Neural crest cell (in vitro differentiated cells): ENCODE measurements at regions not wholly inside any gene's neighbourhood (a gene's known extent, or its start where the extent isn't known, plus 50 kb on each side); places are given as distances from the start of the nearest gene placed in this dataset.

ENCODE experiments used
- DNase-seq: peaks from one replicate; pipeline ENCODE4 v3.0.0; 2021; ENCODE audit warnings: low read depth, mixed read lengths, low spot score
- H3K27ac Mint-ChIP-seq: one replicate; pipeline ENCODE4 v1.8.0; 2021; ENCODE audit warnings: mild to moderate bottlenecking, mixed read lengths; ENCODE audit not compliant: unreplicated experiment
- H3K27me3 Mint-ChIP-seq: 2 replicates; pipeline ENCODE4 v1.8.0; 2021; ENCODE audit warnings: low read depth, mild to moderate bottlenecking, mixed read lengths
- H3K36me3 Mint-ChIP-seq: 2 replicates; pipeline ENCODE4 v1.8.0; 2021; ENCODE audit warnings: low read depth, mild to moderate bottlenecking, mixed read lengths
- H3K4me1 Mint-ChIP-seq: 2 replicates; pipeline ENCODE4 v1.8.0; 2021; ENCODE audit warnings: mixed read lengths
- H3K4me3 Mint-ChIP-seq: one replicate; pipeline ENCODE4 v1.8.0; 2021; ENCODE audit warnings: mild to moderate bottlenecking, mixed read lengths
- H3K9me3 Mint-ChIP-seq: 2 replicates; pipeline ENCODE4 v1.8.0; 2021; ENCODE audit warnings: mixed read lengths
- TF ChIP-seq, protein P1 (sequence below): fragments of 200-600 bp; sonication (generic); conservative IDR thresholded peaks from 2 replicates; pipeline ENCODE4 v1.5.0; 2021; ENCODE audit warnings: antibody characterized with exemption, mild to moderate bottlenecking

DNA sequence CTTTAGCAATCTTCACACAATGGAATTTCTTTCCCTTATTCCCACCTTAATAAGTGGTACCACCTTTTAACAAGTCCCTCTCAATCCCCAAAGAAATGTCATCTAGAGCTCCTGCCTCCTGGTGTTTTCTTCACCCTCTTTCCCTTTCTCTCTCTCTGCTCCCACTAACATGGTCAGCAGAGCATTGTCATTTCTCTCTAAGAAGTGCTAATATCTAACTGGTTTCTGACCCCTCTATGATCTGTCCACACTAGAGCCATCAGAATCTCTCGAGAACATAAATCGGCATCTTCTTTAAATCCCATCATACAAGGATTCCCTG lies 161.2 kb upstream of the DTNA start:
- no peaks in the 10 kb centered on the region for H3K27me3 Mint-ChIP-seq
- no peaks in the 10 kb centered on the region for H3K9me3 Mint-ChIP-seq
- TF ChIP-seq, protein P1, sequence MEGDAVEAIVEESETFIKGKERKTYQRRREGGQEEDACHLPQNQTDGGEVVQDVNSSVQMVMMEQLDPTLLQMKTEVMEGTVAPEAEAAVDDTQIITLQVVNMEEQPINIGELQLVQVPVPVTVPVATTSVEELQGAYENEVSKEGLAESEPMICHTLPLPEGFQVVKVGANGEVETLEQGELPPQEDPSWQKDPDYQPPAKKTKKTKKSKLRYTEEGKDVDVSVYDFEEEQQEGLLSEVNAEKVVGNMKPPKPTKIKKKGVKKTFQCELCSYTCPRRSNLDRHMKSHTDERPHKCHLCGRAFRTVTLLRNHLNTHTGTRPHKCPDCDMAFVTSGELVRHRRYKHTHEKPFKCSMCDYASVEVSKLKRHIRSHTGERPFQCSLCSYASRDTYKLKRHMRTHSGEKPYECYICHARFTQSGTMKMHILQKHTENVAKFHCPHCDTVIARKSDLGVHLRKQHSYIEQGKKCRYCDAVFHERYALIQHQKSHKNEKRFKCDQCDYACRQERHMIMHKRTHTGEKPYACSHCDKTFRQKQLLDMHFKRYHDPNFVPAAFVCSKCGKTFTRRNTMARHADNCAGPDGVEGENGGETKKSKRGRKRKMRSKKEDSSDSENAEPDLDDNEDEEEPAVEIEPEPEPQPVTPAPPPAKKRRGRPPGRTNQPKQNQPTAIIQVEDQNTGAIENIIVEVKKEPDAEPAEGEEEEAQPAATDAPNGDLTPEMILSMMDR = no peak
- DNase-seq = no peak
- H3K27ac Mint-ChIP-seq = no peak overlapping the region
- H3K4me3 Mint-ChIP-seq = no peak overlapping the region
- H3K4me1 Mint-ChIP-seq = peaks cover 13% of the 10 kb centered on the region
- H3K36me3 Mint-ChIP-seq = no peaks in the 10 kb centered on the region

DNA sequence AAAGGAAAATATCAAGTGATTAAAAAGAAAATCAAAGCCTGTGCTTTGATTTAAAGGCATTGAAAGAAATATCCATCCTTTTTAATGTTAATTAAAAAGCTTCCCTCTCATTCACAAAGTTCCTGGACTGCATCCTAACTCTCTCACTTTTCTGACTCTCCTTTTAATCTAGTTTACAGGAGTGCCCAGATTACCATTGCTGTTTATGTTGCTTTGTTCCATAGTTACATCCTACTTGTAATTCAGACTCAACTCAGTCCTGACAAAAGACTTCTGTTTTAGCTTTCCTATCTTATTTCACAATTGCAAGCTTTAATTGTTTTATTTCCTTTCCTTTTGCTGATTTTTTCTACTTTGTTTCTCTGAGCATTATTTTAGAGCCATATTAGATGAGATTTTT lies 160.7 kb upstream of the DTNA start:
- TF ChIP-seq, protein P1 = no peak
- H3K9me3 Mint-ChIP-seq = no peaks in the 10 kb centered on the region
- no peak overlapping the region for H3K27ac Mint-ChIP-seq
- no peak overlapping the region for H3K4me3 Mint-ChIP-seq
- DNase-seq = no peak
- peaks cover 13% of the 10 kb centered on the region for H3K4me1 Mint-ChIP-seq
- H3K27me3 Mint-ChIP-seq = no peaks in the 10 kb centered on the region
- no peaks in the 10 kb centered on the region for H3K36me3 Mint-ChIP-seq

DNA sequence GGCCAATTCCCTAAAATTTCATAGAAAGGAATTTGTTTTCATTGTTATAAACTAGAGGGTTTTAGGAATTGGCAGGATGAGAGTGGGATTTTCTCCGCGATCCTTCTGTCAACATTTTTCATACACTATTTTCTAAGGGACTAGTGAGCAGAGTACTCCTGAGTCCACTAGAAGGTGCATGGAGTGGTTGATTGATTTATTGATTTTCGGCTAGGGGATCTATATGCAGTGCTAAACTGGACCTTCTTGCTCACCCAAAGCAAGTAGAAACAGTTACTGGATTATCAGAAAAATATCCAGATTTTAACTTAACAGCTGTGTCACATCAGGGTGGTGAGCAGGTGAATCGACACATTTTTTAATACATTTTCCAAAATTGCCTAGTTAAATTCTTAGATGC lies 159.9 kb upstream of the DTNA start:
- Mint-ChIP-seq H3K4me1 (peaks cover 13% of the 10 kb centered on the region), H3K27me3 (no peaks in the 10 kb centered on the region), H3K36me3 (no peaks in the 10 kb centered on the region), H3K27ac (no peak overlapping the region), H3K9me3 (no peaks in the 10 kb centered on the region), H3K4me3 (no peak overlapping the region)
- TF ChIP-seq, protein P1 = no peak
- DNase-seq = no peak

DNA sequence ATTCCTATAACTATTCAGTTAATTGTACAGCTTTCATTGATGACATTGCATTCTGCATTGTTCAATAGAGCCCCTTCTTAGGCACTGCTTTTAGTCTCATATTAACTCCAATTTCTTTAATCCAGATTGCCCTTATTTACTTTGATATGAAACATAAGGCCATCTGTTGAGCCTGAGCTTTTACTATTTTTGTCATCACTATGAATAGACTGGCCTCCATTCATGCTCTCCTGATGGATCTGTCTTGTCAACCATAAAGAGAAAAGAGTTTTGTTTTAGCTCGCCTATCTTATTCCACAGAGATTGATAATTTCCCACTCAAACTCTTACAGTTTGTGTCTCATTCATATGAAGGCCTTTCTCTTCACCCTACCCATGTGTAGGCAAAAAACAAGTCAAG lies 159.2 kb upstream of the DTNA start:
- no peak for DNase-seq
- TF ChIP-seq, protein P1 = no peak
- no peak overlapping the region for H3K4me3 Mint-ChIP-seq
- H3K36me3 Mint-ChIP-seq = no peaks in the 10 kb centered on the region
- peaks cover 3% of the 10 kb centered on the region for H3K9me3 Mint-ChIP-seq
- no peak overlapping the region for H3K27ac Mint-ChIP-seq
- H3K4me1 Mint-ChIP-seq = peaks cover 13% of the 10 kb centered on the region
- no peaks in the 10 kb centered on the region for H3K27me3 Mint-ChIP-seq

DNA sequence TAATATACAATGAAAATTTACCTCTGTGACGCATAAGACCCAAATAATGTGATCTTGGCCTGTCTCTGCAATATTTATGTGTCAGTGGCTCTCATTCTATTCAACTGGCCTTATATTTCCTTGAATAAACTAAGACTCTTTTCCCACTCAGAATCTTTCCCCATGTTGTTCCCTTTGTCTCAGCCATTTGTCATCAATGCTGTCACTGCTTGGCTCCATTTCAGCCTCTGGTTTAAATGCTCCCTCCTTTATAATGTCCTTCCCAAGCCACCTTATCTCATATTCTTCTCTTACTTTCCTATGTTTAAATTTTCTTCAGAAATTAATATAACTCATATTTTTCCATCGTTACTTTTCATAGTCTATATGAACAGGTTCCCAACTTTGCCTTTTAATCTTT lies 158.3 kb upstream of the DTNA start:
- Mint-ChIP-seq H3K36me3 (no peaks in the 10 kb centered on the region), H3K27ac (no peak overlapping the region), H3K4me1 (peaks cover 13% of the 10 kb centered on the region), H3K27me3 (no peaks in the 10 kb centered on the region), H3K4me3 (no peak overlapping the region), H3K9me3 (peaks cover 3% of the 10 kb centered on the region)
- DNase-seq = no peak
- TF ChIP-seq, protein P1 = no peak

DNA sequence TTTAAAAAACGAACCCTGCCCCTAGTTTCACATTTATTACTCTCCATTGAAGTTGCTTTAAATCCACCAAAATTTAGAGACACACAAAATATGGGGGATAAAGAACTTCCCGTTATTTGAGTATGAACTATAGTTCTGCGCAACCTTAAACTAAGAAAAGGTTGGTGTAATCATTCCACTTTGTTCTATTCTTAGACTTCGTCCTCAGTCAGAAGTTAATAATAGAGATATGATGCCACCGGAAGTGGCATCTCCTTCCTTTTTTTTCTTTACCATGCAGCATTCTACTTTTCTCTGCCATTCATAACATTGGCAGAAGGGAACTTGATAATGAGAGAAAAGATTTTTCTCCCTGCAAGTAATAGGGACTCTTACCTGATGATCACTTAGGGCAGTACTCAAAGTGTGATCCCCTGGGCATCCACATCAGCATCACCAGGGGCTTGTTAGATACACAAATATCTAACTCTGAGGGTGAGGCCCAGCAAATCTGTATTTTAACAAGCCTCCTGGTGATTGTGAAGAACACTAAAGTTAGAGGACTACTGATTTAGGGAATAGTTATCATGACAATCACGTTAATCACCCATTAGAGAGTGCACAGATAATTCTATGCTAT lies 147.7 kb upstream of the DTNA start:
- Mint-ChIP-seq H3K4me1 (peaks cover 3% of the 10 kb centered on the region), H3K9me3 (peaks cover 8% of the 10 kb centered on the region), H3K4me3 (no peak overlapping the region), H3K27ac (no peak overlapping the region), H3K36me3 (no peaks in the 10 kb centered on the region), H3K27me3 (no peaks in the 10 kb centered on the region)
- TF ChIP-seq, protein P1 = no peak
- DNase-seq = no peak
